ENCODE measurements at regions not wholly inside any gene's neighbourhood (a gene's known extent, or its start where the extent isn't known, plus 50 kb on each side); places are given as distances from the start of the nearest gene placed in this dataset.

DNA sequence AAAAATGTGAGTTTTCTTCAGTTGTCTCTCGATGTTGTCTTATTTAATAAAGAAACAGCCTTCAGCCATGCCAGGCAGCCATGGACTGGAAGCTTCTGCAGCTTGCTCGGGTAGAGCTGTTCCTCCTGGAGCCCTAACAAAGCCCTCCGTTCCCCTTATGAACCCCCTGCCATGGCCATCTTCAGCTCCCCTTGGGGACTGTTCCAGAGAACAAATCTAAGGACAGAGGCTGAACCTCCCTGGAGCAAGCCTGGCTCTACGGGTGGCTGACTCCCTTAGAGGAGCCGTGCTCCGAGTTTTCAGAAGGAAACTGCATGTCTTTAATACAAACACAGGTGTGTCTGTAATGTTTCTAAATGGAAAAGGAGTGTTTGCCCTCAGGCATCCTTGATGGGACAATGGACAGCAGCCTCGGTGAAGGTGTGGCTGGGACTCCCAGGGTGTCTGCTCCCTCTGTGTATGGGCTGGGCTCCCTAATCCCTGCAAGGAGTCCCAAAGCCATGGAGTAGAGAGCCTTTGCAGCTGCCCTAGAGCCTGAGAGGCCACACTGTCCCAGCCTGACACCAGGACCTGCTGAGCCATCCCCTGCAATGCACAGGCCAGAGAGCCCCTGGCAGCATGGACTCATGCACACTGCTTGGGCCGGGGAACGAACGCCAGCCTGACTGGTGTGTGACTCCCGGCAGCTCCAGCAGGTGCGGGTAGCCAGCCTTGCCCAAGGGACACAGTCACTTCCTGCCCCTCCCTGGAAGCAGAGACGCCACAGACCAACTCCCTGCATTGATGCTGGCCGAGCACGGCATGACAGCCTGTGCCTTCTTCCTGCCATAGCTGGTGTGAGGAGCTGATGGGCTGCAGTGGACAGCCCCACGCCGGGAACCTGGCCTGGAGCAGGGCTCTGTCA lies 381.8 kb downstream of the TCERG1L start:
- no peak for TF ChIP-seq CTCF (conservative IDR thresholded peaks at IDR 0.05; ENCODE audit: low read depth, low read length)
- no peak for TF ChIP-seq EZH2 (IDR thresholded peaks at IDR 0.05; ENCODE audit: low read length, unreplicated experiment)
